ENCODE measurements at regions not wholly inside any gene's neighbourhood (a gene's known extent, or its start where the extent isn't known, plus 50 kb on each side); places are given as distances from the start of the nearest gene placed in this dataset.
"Not testable (repeated sequence)": the region's sequence is repeated elsewhere in the genome, so short reads cannot be mapped to it uniquely, and the experiment has no call there.

DNA sequence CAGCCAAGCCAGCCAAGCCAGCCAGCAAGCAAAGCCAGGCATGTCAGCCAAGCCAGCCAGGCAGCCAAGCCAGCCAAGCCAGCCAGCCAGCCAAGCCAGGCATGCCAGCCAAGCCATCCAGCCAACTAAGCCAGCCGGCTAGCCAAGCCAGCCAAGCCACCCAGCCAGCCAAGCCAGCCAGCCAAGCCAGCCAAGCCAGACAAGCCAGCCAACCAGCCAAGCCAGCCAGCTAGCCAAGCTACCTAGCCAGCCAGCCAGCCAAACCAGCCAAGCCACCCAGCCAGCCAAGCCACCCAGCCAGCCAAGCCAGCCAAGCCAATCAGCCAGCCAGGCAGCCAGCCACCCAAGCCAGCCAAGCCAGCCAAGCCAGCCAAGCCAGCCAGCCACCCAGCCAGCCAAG, 1600.5 kb downstream of the RPIA start:
- TF ChIP-seq, protein P1, sequence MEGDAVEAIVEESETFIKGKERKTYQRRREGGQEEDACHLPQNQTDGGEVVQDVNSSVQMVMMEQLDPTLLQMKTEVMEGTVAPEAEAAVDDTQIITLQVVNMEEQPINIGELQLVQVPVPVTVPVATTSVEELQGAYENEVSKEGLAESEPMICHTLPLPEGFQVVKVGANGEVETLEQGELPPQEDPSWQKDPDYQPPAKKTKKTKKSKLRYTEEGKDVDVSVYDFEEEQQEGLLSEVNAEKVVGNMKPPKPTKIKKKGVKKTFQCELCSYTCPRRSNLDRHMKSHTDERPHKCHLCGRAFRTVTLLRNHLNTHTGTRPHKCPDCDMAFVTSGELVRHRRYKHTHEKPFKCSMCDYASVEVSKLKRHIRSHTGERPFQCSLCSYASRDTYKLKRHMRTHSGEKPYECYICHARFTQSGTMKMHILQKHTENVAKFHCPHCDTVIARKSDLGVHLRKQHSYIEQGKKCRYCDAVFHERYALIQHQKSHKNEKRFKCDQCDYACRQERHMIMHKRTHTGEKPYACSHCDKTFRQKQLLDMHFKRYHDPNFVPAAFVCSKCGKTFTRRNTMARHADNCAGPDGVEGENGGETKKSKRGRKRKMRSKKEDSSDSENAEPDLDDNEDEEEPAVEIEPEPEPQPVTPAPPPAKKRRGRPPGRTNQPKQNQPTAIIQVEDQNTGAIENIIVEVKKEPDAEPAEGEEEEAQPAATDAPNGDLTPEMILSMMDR (IDR thresholded peaks at IDR 0.05): not testable (repeated sequence)
- TF ChIP-seq POLR2A (IDR thresholded peaks at IDR 0.05): not testable (repeated sequence)

All from body of pancreas (tissue), 4 donors.